GM12874 (cell line): ENCODE measurements at regions not wholly inside any gene's neighbourhood (a gene's known extent, or its start where the extent isn't known, plus 50 kb on each side); places are given as distances from the start of the nearest gene placed in this dataset.

Experiments used
- TF ChIP-seq, protein P1 (sequence below): IDR thresholded peaks from 2 replicates; pipeline ENCODE4 v1.5.1; 2011; ENCODE audit warnings: low read depth, mild to moderate bottlenecking, control low read depth, low read length, moderate library complexity; ENCODE audit not compliant: insufficient read depth

DNA sequence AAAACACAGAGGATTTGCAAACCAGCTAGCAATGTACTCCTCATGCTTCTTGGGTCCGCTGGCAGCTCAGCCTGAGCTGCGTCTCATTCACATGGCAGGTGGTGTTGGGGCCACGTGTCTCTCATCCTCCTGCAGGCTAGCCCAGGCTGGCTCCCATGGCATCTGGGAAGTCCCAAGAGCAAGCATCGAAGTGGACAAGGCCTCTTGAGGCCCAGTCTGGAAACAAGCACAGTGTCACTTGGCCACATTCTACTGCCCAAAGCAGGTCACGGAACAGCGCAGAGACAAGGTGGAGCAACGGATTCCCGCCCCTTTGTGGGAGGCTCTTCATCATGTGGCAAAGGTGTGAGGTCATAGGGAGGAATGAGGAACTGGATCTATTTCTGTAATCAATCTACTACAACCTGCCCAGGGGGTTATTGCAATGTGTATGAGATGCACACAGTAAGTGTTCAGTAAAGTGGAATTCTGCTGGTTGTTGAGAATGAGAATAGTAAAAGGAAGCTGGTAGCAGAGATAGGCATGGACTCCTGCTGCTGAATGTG, 128.3 kb downstream of the TPRA1 start:
- TF ChIP-seq, protein P1, sequence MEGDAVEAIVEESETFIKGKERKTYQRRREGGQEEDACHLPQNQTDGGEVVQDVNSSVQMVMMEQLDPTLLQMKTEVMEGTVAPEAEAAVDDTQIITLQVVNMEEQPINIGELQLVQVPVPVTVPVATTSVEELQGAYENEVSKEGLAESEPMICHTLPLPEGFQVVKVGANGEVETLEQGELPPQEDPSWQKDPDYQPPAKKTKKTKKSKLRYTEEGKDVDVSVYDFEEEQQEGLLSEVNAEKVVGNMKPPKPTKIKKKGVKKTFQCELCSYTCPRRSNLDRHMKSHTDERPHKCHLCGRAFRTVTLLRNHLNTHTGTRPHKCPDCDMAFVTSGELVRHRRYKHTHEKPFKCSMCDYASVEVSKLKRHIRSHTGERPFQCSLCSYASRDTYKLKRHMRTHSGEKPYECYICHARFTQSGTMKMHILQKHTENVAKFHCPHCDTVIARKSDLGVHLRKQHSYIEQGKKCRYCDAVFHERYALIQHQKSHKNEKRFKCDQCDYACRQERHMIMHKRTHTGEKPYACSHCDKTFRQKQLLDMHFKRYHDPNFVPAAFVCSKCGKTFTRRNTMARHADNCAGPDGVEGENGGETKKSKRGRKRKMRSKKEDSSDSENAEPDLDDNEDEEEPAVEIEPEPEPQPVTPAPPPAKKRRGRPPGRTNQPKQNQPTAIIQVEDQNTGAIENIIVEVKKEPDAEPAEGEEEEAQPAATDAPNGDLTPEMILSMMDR, result no peak

DNA sequence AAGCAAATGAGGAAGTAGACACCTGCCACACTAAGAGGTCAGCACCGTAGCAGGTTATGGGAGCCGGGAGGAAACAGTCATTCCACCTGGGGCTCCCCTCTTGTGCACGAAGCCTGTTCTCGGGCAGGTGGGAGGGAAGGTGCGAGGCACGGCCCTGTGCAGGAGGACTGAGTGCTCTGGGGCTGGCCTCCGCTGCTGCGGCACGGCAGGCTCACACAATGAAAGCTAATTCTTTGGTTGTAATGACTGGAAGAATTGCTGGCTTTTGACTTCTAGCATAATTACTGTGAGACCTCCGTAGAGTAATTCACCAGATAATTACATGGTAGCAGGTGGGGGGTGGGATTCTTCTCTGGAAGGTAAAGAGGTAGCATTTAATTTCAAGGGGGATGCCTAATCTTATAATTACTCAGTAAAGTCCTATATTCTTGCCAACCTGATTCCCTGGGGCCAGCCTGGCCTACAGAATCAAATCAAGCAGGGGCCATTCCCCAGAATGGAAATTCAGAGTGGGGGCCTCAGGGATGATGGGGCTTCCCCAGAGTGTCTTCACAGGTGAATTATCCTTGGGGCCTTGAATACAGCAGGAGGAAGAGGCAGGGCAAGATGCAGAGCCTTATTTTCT, 129.1 kb downstream of the TPRA1 start:
- TF ChIP-seq, protein P1, result no peak

DNA sequence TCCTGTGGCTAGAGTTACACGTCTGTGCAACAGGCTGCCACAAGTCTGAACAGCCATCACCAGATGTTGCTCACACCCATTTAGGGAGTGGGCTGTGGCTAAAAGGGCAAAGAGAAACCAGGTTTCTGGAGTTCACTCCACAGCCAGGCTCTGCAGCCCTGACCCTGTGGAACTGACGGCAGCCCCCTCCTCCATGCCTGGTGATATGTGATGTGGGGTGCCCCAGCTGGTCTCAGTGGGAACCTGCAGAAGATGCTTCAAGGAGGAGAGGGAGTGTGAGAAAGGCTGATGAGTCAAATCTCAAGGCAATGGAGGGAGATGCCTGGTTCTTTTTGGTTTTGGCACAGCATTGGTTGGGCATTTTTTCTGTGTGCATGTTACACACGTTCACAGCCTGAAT, 130.6 kb downstream of the TPRA1 start:
- TF ChIP-seq, protein P1, result no peak

DNA sequence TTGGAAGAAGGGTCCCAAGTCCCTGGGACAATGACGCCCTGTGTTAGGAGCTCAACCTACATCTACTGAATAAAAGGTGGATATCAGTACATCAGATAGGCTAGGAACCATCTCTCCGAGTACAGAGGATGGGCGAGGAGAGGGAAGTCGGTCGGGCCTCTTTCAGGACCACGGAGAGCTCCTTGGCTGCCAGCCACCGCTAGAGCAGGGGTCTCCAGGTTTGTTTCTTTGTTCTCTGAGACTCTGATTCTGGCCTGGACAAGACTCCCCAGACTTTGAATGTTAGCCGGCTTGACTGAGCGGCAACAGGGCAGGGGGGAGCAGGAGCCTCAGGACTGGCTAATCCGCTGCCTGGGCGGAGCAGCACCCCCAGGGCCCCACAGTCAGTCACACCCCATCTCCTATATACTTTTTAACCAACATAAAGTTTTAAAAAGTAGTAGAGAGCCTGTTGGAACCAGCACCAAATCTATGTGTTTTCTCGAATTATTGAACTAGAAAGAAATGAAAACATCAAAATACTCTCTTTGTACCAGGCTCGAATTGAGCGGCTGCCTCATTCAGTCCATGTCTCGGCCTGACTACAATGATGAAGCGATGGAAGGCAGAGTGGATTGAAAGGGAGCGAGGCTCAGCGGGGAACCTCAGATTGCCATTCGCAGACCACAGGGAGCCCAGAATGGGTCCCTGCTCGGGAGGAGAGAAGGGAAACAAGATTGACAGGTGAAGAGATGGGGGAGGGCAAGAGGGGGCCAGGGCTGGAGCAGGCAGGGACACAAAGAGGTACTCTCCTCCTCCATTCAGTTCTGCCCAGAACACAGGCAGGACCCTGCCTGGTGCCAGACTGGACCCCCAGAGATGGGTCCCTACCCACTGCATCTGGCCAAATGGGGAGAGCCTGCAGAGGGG, 131.6 kb downstream of the TPRA1 start:
- TF ChIP-seq, protein P1, result no peak

DNA sequence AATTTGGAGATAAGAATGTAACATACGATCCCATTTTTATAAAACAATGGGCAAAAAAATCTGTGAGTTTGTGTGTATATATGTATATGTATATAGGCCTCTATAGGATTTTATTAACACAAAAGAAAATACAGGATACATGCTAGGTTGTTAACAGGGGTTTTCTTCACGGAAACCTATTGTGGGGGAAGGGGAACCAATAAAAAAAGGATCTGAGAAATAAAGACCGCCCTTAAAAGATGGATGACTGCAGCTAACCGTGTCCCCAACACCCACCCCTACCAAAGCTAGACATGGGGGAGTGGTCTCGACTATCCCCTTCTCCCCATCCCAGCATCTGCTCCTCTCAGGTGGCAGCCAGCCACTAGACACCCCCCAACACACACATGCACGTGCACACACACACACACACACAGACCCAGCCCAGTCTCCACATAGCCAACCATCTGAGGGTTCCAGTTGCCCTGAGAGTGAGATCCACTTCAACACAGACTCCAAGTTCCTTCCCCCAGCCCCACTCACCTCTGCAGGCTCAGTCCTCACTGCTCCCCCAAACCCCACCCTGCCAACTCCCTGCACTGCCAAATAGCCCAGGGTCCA, 132.9 kb downstream of the TPRA1 start:
- TF ChIP-seq, protein P1, result no peak

DNA sequence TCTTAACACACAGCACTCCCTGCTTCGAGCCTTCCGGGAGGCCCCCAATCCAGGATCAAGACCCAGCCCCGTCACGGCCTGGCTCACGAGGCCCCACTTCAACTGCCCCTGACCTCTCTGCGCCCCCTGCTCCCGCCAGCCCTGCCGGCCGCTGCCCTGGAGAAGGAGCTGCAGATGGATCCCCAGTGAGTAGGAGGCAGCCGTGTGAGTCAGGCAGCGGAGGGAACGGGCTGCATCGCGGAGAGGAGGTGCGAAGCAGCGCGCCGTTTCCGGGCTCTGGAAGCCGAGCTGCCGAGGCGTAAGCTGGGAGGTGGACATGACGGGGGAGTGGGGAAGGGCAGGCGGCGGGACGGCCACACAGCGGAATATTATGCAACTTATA, 133.4 kb downstream of the TPRA1 start:
- TF ChIP-seq, protein P1, result no peak

DNA sequence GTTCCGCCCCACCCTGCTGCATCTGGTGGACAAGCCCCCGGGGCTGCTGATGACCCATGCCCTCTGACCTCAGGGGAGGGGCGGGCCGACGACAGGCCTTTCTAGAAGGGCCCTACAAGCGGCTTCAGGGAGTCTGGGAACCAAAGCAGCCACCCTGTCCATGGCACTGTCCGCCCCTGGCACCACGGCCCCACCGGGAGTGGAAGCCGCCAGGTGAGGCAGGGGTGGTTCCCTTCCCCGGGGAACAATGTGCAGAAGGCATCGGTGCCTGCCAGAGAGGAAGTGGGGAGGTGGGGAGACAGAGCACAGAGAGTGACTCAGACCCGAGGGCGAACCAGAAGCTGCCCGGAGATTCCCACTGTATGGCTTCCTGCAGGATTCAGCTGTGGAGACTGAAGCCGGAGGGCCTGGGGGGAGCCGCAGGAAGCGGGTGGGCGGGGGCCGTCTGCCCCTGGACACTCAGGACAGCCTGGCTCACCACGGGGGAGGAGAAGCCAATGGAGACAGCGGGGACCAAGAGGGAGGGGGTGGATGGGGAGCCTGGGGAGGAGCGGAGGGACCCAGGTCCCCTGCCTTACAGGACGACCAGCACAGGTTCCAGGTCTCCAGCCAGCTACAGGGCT, 134.0 kb downstream of the TPRA1 start:
- TF ChIP-seq, protein P1, result no peak
